GM21360 (cell line): ENCODE measurements at regions not wholly inside any gene's neighbourhood (a gene's known extent, or its start where the extent isn't known, plus 50 kb on each side); places are given as distances from the start of the nearest gene placed in this dataset.
"Not testable (repeated sequence)": the region's sequence is repeated elsewhere in the genome, so short reads cannot be mapped to it uniquely, and the experiment has no call there.

ENCODE experiments used
- ATAC-seq: cut with Tn5 transposase; IDR thresholded peaks from one replicate; pipeline ENCODE4 v1.9.1; 2021; ENCODE audit warnings: mild to moderate bottlenecking, moderate library complexity; ENCODE audit not compliant: unreplicated experiment

DNA sequence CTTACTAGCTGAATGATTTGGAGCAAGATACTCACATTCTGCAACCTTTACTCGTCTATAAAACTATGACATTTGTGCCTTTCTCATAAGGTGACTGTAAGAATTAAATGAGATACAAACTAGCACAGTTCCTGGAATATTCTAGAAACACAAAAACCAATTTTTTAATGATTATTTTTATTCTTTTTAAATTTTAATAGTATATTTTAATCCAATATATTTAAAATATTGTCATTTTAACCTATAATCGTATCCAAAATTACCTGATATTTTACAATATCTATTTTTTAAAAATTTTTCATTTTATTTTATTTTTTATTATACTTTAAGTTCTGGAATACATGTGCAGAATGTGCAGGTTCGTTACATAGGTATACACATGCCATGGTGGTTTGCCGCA, 238.1 kb downstream of the OLFM4 start:
- ATAC-seq, result no peak

DNA sequence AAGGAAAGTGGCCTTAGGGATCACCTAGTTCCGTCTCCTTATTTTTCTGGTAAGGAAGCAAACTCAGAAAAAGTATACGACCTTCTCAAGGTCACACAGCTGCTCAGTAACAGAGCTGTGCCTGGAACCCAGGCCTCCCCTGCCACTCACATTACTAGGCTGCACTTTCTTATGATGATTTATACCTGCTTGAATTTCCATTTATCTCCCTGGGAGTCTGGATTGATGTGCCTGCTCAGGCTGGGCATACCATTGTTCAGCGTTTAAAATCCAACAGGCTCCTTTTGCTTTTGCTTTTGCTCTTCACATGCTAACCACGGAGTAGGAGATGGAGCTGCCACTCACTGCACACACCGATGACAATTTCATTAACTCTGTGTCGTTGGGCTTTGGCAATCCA, 241.0 kb downstream of the OLFM4 start:
- ATAC-seq, result no peak

DNA sequence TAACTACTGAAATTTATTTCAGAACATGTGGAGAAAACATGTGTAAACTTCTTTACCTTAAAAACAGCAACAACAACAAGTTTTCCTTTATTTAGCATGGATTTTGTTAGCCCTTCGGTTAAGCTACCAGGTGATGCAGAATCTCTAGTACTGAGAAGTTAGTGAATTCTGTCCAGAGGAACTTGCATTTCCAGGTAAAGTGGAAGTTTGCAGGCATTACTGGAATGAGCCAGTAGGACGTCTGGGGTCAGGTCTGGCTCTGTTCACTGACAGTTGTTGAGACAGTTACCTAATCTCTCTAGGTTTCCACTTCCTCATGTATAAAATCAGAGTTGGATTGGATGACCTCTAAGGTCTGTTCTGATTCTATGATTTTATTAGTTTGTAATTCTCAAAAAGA, 244.3 kb downstream of the OLFM4 start:
- ATAC-seq, result no peak

GRCh38 chr13:53276265-53276664, 247.7 kb downstream of the OLFM4 start:
- no peak for ATAC-seq

GRCh38 chr13:53281677-53282076, 253.1 kb downstream of the OLFM4 start:
- no peak for ATAC-seq

DNA sequence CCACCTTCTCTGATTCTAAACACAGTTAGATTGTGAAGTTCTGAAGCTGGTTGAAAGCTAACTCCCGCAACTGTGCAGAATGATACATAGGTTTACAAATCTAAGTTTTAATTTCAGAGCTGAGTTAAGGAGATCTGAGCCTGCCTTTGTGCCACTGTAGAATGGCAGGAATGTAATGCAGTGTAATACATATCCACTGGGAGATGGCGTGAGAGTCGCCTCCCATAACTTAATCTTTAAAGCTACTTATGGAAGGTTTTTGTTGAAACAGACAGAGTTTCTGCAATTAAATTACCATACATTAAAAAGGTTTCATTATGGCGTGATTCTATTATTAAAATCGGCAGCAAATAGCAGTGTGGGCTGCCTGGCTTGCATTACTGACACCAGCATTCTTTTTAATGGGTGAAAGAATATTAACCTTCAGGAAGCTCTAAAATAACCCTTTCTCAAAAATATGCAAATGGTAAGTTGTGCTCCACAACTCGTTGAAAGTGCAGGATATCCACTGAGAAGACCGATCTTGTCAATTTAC, 257.4 kb downstream of the OLFM4 start:
- ATAC-seq, result no peak

GRCh38 chr13:53298396-53298795, 269.8 kb downstream of the OLFM4 start:
- ATAC-seq, result no peak

DNA sequence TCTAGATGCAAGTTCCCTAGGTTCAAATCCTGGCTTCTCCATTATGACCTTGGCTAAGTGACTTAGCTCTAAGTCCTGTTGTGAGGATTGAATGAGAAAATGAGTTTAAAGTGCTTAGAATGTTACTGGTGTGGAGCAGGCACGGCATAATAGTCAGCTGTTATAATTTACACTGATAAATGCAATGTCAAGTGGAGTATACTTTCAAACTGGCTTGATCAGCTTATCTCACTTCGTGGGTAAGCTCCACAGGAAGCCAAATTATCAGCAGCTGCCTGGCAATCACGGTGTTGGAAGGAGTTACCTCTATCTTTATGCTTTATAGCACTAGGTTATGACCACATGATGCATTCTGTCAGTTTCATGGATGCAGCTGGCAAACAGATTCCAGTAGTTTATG, 272.8 kb downstream of the OLFM4 start:
- ATAC-seq, result no peak

DNA sequence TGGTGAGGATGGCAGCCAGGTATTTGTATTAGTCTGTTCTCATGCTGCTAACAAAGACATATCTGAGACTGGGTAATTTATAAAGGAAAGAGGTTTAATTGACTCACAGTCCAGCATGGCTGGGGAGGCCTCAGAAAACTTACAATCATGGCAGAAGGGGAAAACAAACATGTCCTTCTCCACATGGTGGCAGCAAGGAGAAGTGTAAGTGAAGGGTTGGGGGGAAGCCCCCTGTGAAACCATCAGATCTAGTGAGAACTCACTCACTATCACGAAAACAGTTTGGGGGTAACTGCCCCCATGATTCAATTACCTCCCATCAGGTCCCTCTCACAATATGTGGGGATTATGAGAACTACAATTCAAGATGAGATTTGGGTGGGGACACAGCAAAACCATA, 276.8 kb downstream of the OLFM4 start:
- ATAC-seq, result not testable (repeated sequence)

DNA sequence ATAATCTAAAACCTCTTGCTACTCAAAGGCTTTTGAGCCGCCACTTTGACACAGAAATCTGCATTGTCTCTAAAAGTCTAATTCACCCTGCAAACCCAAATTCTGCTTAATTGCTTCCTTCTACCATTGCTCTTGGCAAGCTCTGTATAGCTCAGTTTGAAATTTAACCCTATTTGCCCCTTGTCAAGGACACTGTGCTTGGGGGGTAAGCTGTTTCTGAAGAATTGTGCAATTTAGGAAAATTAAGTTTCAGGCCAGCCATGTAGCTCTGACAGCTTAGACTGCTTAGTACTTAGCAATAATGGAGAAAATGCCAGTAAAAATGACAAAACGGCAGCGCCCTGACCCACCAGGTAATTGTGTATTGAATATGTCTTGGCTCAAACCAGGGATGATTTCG, 282.2 kb downstream of the OLFM4 start:
- ATAC-seq, result no peak

DNA sequence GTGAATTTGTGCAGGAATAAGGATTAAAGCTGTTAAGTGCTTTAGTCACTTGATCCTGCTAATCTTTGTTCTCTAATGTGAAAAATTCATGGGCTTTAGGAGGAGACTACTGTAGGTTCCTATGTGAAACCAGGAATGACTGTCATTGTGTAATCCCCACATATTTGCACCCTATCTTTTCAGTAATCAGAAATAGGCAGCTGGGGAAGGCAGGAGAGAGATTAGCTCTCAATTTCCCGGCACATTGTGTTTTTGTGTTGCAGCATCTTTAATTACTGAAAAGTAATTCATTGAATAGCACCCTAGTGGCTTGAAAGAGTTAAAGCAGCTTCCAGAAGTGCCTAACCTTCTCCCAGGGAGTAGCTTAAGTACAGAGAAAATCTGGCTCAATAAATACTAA, 282.9 kb downstream of the OLFM4 start:
- ATAC-seq, result no peak

- ATAC-seq, result no peak
Measured at GRCh38 chr13:53321296-53321801, 292.7 kb downstream of the OLFM4 start.

GRCh38 chr13:53324656-53325055, 296.0 kb downstream of the OLFM4 start:
- ATAC-seq, result no peak

DNA sequence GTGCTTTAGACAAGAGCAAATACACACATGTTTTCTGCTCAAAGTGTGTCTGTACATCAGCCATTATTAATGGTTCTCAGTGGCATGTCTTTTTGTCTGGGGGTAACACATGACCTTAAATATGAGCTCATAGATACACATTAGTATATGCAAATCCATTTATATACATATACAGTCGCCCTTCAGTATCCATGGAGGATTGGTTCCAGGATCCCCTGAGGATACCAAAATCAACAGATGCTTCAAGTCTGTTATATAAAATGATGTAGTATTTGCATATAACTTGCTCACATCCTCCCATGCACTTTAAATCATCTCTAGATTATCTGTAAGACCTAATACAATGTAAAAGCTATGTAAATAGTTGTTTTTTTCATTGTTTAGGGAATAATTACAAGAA, 298.1 kb downstream of the OLFM4 start:
- no peak for ATAC-seq

DNA sequence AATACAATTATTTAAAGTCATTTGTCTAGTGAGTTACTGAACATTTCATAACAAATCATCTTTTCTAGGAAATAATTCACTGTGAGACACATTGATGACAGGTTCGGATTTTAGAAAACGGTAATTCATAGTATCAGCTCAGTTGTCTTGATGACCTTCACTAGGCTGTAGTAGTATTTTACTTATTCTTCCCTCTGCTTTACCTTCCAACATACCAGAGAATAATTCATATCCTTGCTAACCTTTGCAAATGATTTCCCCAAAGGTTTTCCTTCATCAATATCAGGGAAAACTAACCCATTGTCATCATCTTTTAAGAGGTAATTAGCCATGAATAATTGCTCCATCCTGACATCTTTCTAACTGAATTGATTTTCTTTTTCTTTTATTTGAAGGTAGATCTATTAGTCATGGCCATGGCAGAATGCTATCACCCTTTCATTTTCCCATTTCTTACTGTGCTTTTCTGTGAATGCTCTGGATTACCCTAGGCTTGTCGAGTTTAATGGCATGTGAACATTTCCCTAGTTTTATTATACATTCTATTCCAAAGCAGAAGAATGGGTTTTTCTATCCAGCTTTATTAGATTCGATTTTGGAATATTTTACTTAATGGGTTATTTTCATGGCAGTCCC, 299.2 kb downstream of the OLFM4 start:
- no peak for ATAC-seq

- no peak for ATAC-seq
Measured at GRCh38 chr13:53336441-53337160, 308.0 kb downstream of the OLFM4 start.

GRCh38 chr13:53338760-53339159, 310.1 kb downstream of the OLFM4 start:
- ATAC-seq, result no peak

DNA sequence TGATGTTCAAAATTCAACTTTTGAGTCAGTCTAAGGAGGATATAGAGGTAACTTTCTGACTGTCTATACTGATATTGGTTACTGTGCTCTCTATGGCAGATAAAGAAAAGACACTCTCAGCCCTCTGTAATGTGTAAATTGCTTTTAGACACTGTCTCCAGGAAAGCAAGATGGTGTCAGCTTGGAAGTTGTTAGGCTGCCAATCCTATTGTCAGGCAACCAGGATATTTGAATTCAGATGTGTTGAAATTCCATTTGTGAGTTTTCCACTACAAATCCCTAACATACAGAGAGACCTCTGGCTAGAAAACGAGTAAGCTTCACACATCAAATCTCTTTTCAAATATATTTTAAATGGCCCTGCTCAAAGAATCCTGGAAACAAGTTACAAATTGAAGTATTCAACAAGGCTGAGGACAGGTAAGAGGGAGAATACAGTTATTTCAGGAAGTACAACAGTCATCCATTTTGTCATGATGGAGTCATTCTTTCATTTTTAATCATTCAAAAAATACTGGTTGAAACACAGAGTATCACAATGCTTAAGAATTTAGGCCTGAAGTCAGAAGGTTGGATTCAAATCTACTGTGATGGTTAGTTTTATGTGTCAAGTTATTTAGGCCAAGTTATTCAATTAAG, 312.0 kb downstream of the OLFM4 start:
- no peak for ATAC-seq

- no peak for ATAC-seq
Measured at GRCh38 chr13:53341144-53341510, 312.5 kb downstream of the OLFM4 start.

- no peak for ATAC-seq
Measured at GRCh38 chr13:53342623-53343360, 314.2 kb downstream of the OLFM4 start.

DNA sequence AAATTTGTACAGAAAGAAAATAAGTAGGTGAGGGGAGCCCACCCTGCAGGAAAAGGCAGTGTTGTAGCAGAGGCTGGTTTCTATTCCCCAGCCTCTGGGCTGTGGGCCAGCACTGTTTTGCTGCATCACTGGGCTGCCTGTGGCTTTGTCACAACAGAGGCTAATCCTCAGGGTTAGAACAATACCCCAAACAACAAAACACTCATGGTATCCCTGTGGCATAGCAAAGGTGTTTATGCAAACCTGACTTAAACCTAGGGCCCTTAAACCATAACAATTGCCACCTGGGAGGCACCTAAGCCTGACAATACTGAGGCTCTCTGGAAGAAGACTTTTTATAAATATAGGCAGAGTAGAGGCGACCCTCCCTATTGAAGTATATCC, 314.7 kb downstream of the OLFM4 start:
- no peak for ATAC-seq
